BJ (cell line): ENCODE measurements at regions not wholly inside any gene's neighbourhood (a gene's known extent, or its start where the extent isn't known, plus 50 kb on each side); places are given as distances from the start of the nearest gene placed in this dataset.

Experiments
- CTCF ChIA-PET: fragments of 350-600 bp; formaldehyde crosslinking; extraction: SDS; loops from one replicate; lab custom pipeline; 2021; ENCODE audit warnings: antibody characterized with exemption, inconsistent platforms; lab: Yijun Ruan, JAX
- POLR2A ChIA-PET: fragments of 300-600 bp; sonication (Branson Sonifier 250); formaldehyde crosslinking; extraction: SDS; loops from one replicate; lab custom pipeline; 2021; ENCODE audit warnings: antibody characterized with exemption; lab: Charles Lee
- DNase-seq: peaks from one replicate; pipeline ENCODE4 v3.0.0-alpha.2; 2011; ENCODE audit warnings: low read depth
- H3K27me3 ChIP-seq: 2 replicates; pipeline ENCODE4 v1.6.0; 2011; ENCODE audit warnings: low read length; ENCODE audit not compliant: control insufficient read depth, insufficient read depth
- H3K36me3 ChIP-seq: 2 replicates; pipeline ENCODE4 v1.5.1; 2011; ENCODE audit warnings: low read length; ENCODE audit not compliant: control insufficient read depth, insufficient read depth
- H3K4me3 ChIP-seq: 2 replicates; pipeline ENCODE4 v1.5.1; 2011; ENCODE audit warnings: low read depth, mild to moderate bottlenecking, control low read depth, low read length
- CTCF ChIP-seq: IDR thresholded peaks from 2 replicates; pipeline ENCODE4 v1.5.1; 2011; ENCODE audit warnings: low read depth, mild to moderate bottlenecking, control low read depth, inconsistent platforms, low read length, moderate library complexity; ENCODE audit not compliant: insufficient read depth

- DNase-seq, result no peak
- CTCF ChIA-PET, result no interaction called here
- TF ChIP-seq CTCF, result no peak
- Histone ChIP-seq H3K36me3 (no peaks in the 10 kb centered on the region), H3K27me3 (no peaks in the 10 kb centered on the region; the same call in none of the 2 replicates), H3K4me3 (no peak overlapping the region)
- POLR2A ChIA-PET, result no interaction called here
Observed at GRCh38 chrX:125202591-125203248, 117.0 kb upstream of the TEX13C start.

GRCh38 chrX:125203365-125203736 lies 116.3 kb upstream of the TEX13C start:
- no peaks in the 10 kb centered on the region; the same call in none of the 2 replicates for H3K27me3 ChIP-seq
- TF ChIP-seq CTCF, result no peak
- CTCF ChIA-PET, result no interaction called here
- H3K36me3 ChIP-seq, result no peaks in the 10 kb centered on the region
- POLR2A ChIA-PET, result no interaction called here
- DNase-seq, result no peak
- H3K4me3 ChIP-seq, result no peak overlapping the region

GRCh38 chrX:125203737-125204578 lies 115.7 kb upstream of the TEX13C start:
- Histone ChIP-seq H3K36me3 (no peaks in the 10 kb centered on the region), H3K27me3 (no peaks in the 10 kb centered on the region; the same call in none of the 2 replicates), H3K4me3 (no peak overlapping the region)
- no peak for DNase-seq
- POLR2A ChIA-PET, result no interaction called here
- TF ChIP-seq CTCF, result no peak
- CTCF ChIA-PET, result no interaction called here

GRCh38 chrX:125204681-125205132 lies 115.0 kb upstream of the TEX13C start:
- Histone ChIP-seq H3K36me3 (no peaks in the 10 kb centered on the region), H3K27me3 (no peaks in the 10 kb centered on the region; the same call in none of the 2 replicates), H3K4me3 (no peak overlapping the region)
- no peak for TF ChIP-seq CTCF
- CTCF ChIA-PET, result no interaction called here
- DNase-seq, result no peak
- POLR2A ChIA-PET, result no interaction called here

GRCh38 chrX:125205133-125205917 lies 114.3 kb upstream of the TEX13C start:
- POLR2A ChIA-PET, result no interaction called here
- TF ChIP-seq CTCF, result no peak

More at GRCh38 chrX:125205133-125205917, 114.3 kb upstream of the TEX13C start:
- H3K36me3 ChIP-seq, result no peaks in the 10 kb centered on the region
- CTCF ChIA-PET, result no interaction called here
- H3K4me3 ChIP-seq, result no peak overlapping the region
- no peaks in the 10 kb centered on the region; the same call in none of the 2 replicates for H3K27me3 ChIP-seq
- no peak for DNase-seq
